HT1080 (cell line): ENCODE measurements at regions not wholly inside any gene's neighbourhood (a gene's known extent, or its start where the extent isn't known, plus 50 kb on each side); places are given as distances from the start of the nearest gene placed in this dataset.
A peak's percentile ranks its signal among the peaks of the same experiment; 100 is the strongest.
"Not testable (repeated sequence)": the region's sequence is repeated elsewhere in the genome, so short reads cannot be mapped to it uniquely, and the experiment has no call there.

Experiments used
- DNase-seq: peaks from one replicate; pipeline ENCODE4 v3.0.0-alpha.2; 2015; ENCODE audit warnings: low read depth

DNA sequence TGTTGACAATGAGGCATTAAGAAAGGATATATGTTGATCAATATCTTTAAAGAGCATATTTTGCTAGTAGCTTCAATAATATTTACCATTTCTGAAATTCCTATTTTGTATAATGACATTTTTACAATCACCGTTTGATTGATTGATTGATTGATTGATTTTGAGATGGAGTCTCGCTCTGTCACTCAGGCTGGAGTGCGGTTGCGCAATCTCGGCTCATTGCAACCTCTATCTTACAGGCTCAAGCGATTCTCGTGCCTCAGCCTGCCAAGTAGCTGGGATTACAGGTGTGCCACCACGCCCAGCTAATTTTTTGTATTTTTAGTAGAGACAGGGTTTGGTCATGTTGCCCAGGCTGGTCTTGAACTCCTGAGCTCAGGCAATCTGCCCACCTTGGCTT, 150.9 kb upstream of the TEX13D start:
- DNase-seq, result not testable (repeated sequence)

- DNase-seq, result no peak
Observed at GRCh38 chrX:124190440-124190839, 142.0 kb upstream of the TEX13D start.

GRCh38 chrX:124194199-124194598, 138.3 kb upstream of the TEX13D start:
- no peak for DNase-seq

DNA sequence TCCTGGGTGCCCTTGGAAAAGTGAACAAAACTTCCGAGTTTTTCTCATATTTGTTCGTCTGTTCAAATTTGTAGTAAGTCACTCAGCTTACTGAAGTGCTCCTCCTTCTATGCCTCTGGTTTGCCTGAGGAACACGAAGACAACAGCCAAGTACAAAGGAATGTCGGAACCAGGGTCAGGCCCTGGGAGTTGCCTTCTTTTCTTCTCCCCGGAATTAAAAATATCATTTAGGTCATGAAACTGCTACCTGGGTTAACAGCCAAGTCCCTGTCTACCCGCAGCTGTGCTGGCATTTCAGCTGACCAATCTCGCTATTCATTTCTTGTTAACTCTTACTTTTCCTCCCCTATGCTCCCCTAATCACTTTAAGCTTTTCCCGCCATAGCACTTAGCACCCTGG, 137.6 kb upstream of the TEX13D start:
- no peak for DNase-seq

DNA sequence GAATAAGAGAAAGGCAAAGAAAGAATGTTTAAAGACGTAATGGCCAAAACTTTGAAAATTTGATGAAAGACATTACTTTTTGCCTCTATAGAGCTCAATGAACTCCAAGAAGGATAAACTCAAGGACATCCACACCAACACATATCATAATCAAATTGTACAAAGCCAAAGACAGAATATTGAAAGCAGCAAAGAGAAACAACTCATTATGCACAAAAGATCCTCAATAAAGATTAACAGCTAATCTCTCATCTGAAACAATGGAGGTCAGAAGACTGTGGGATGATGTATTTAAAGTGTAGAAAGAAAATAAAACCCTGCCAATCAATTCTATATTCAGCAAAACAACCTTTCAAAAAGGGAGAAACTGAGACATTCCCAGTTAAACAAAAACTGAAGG, 129.1 kb upstream of the TEX13D start:
- DNase-seq, result no peak

- no peak for DNase-seq
Observed at GRCh38 chrX:124208660-124209059, 123.8 kb upstream of the TEX13D start.

DNA sequence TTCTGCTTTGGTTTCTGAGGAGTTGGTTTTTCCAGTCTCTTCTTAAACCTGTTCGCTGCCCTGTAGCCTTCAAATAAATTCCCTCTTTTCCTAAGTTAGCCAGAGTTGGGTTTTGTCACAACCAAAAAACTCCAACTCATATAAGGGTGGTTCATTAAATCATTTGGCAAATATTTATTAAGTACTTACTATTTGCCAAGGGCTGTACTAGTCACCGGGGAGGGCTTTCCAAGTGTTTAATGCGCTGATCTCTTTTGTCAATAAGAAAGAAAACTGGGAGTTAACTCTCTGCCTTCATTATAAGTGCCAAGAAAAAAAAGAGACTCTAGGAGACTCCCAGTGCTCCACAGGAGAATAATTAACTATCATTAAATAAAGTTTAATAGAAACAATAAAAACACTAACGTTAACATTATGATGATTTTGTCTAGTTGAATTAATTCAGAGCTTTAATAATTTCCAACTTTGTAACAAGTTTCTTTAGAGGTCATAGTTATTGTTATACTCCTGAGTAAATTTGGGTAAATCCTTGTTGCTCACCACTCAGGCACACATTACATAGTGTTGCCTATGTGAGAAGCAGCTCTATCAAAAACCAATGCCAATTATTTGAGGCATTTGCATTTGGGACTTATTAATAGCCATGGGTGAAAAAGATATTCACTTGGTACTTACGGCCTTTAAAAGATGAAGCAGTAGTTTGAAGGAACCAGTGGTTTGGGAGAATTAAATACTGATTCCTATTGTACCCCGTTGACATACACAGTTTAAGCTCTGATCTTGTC, 122.5 kb upstream of the TEX13D start:
- DNase-seq, result no peak

- DNase-seq, result peak; percentile 43
Observed at GRCh38 chrX:124211312-124211942, 121.0 kb upstream of the TEX13D start.

GRCh38 chrX:124212622-124213021, 119.8 kb upstream of the TEX13D start:
- DNase-seq, result no peak

DNA sequence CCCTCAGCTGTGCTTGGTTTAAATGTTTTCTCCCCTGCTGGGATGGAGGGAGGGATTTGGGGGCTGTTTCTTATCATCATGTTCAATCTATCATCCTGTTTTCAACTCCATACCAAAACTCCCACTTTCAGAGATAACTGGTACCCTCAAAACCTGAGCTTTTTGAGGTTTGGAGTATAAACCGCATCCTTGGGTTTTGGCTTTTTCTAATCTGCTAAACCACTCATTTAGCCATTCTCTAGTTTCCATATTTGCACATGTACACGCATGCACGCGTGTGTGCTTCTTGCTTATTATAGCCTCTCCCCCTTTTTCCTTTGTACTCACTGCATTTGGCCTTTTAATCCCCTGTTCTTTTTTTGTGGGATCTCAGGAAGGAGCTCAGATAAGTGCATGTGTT, 116.7 kb upstream of the TEX13D start:
- DNase-seq, result no peak

- no peak for DNase-seq
Observed at GRCh38 chrX:124216396-124217115, 115.9 kb upstream of the TEX13D start.

DNA sequence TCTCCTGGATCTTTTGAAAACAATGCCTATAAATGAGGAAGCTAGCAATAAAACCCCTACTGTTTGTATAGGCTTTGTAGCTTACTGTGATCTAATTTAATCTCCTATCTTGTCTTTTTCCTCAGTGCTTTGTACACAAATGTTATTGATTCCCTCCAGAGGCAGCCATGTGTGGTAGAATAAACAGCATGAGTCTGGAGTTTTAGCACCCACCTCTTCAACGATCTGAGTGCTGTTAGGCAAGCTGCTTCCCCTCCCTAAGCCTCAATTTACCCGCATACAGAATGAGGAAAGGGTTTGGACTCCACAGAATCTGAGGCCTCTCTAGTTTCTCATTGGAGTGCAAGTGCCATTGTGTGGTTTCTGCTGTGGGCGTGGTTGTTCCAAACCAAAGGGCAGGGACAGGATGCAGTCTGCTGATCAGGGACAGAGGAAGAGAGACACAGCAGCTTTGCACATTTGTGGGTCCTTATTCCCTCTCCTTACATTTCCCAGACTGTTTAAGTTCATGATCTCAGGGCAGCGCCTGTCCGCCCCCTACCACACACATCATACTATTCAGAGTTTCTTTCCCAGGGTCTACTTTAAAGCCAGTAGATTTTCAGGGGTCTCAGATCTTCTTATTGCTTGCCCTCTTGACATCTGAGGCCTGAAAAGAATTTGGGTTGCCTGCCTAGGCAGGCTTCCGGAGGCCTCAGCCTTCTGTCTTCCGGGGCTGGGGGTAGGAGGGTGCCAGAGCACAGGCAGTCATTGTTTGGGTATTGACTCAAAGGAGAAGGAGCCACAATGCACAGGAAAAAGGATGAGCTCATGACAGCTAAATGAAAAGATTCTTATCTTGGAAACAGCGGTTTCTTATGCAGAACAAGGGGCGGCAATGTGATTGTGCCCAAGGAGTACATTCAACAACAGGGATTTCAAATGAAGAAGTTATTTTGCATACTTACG, 114.9 kb upstream of the TEX13D start:
- DNase-seq, result peak; percentile 89

DNA sequence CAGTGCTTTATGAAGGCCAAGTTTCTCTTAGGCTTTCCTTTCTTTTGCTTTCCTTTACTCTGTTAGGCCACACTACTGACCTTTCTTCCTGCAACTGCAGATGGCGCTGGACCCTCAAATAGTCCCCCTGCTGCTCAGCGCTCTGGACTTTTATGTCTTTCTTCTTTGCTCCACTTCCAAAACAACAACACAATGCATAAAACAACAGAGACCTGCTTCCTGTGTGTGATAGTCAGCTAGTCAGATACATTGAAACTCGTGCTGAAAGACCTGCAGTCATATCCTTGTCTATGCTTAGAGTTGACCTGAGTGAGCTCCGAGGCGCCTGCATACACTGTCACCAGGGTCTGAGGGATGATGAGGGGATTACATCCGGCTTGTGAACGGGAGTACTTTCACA, 108.9 kb upstream of the TEX13D start:
- DNase-seq, result no peak

GRCh38 chrX:124224528-124224927, 107.9 kb upstream of the TEX13D start:
- DNase-seq, result no peak

DNA sequence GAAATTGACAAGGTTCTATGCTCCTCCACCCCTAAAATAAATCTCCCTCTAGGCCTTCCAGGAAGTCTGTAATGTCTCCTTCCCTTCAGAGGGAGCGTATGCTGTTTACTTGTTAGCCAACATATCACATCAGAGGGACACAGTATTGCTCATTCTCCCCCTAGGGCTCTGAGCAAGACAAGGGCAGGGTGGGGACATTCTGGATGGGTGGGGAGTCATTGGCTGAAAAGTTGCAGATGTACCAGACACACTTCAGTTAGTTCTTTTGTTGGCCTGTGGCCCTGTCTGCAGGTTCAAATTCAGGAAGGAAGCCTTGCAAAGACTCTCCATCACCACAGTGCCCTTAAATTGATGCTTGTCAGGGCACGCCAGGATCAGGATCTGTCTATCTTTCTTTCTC, 106.3 kb upstream of the TEX13D start:
- no peak for DNase-seq

DNA sequence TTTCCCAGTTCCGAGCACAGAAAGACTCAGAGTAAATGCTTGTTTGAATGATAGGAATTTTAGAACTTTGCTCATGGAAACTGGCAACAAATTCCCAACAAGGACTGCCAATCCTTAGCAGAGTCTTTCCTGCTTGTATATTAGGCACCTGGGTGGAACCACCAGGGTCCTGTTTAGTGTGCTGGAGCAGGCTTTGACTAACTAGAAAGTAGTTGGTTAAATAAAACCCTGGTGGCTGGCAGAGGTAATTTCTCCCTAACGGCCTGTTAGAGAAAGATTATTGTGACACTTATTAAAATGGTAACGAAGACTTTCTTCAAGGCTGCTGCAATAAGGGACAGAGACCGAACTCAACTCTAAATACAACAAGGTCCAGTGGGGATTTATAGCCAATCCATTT, 103.6 kb upstream of the TEX13D start:
- no peak for DNase-seq

GRCh38 chrX:124229374-124229773, 103.1 kb upstream of the TEX13D start:
- DNase-seq, result no peak

DNA sequence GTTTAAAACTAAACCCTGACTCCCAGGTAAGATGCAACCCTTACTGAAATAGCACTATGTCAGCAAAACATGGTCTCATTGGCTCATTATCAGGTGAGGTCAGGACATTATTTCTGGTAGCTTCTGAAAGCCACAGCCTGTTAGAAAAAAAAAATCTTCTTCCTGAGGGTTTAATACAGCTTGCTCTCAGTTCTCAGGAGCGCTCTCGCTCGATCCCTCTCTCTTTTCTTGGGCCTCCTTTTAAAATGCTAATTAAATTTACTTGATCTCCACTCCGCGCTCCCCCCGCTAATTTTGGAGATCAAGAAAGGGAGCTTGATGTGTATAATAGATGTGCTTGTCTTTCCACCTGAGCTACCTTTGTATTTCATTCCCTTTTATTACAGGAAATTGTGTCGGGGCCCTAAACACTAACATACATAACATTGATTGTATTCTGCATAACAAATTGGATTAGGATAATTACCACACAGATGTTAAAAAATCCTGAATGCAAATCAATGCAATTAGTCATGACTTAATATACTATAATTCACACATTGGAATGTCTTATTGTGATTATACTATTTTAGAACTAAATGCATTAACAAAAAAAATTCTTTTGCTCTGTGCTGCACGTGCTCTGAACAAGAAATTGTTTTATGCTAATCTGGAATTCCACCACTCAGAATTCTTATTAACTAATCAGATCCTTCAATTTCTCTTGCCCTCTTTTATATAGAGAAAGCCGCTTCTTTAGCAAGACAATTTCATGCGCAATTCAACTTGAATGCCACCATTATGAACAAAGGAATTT, 101.6 kb upstream of the TEX13D start:
- DNase-seq, result no peak

DNA sequence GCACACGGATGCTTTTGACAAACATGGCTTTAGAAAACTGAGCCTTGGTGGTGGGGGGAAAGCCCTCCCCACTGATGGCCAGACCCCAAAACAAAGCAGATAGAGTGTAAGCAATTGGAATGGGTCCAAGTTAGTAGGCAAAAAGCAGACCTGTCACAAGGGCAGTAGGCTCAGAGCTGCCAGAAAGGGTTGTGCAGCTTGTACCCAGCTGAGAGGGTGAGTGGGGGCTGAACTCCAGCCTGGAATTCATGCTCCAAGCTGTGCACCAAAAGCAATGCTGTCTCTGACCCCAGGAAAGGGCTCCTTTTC, 101.1 kb upstream of the TEX13D start:
- no peak for DNase-seq

- DNase-seq, result no peak
Observed at GRCh38 chrX:124232523-124233201, 99.8 kb upstream of the TEX13D start.
